HUES48 (cell line): ENCODE measurements at regions not wholly inside any gene's neighbourhood (a gene's known extent, or its start where the extent isn't known, plus 50 kb on each side); places are given as distances from the start of the nearest gene placed in this dataset.

Experiments used
- H3K27ac ChIP-seq: one replicate; pipeline ENCODE4 v1.7.0; 2013; ENCODE audit warnings: low read depth, low read length, inconsistent platforms
- H3K27me3 ChIP-seq: 2 replicates; pipeline ENCODE4 v1.6.1; 2013; ENCODE audit warnings: mild to moderate bottlenecking, low read length; ENCODE audit not compliant: control insufficient read depth, insufficient read depth
- H3K36me3 ChIP-seq: 2 replicates; pipeline ENCODE4 v1.6.1; 2013; ENCODE audit warnings: low read length; ENCODE audit not compliant: control insufficient read depth, insufficient read depth
- H3K4me1 ChIP-seq: 2 replicates; pipeline ENCODE4 v1.6.1; 2013; ENCODE audit warnings: mild to moderate bottlenecking, low read length; ENCODE audit not compliant: control insufficient read depth, insufficient read depth
- H3K4me3 ChIP-seq: 2 replicates; pipeline ENCODE4 v1.5.1; 2013; ENCODE audit warnings: mild to moderate bottlenecking, low read depth, low read length
- H3K9ac ChIP-seq: 2 replicates; pipeline ENCODE4 v1.6.1; 2013; ENCODE audit warnings: mild to moderate bottlenecking, low read depth, low read length, moderate library complexity
- H3K9me3 ChIP-seq: 2 replicates; pipeline ENCODE4 v1.6.1; 2013; ENCODE audit warnings: low read length; ENCODE audit not compliant: control insufficient read depth, insufficient read depth

- no peak overlapping the region for H3K27ac ChIP-seq
- no peak overlapping the region for H3K9ac ChIP-seq
- no peaks in the 10 kb centered on the region for H3K4me1 ChIP-seq
- H3K9me3 ChIP-seq, result peaks cover 9% of the 10 kb centered on the region
- H3K4me3 ChIP-seq, result no peak overlapping the region
- H3K36me3 ChIP-seq, result no peaks in the 10 kb centered on the region
- H3K27me3 ChIP-seq, result no peaks in the 10 kb centered on the region
These were observed 414.2 kb downstream of the ZNF608 start for GRCh38 chr5:124332273-124332672.

GRCh38 chr5:124330595-124331220, 415.7 kb downstream of the ZNF608 start:
- no peak overlapping the region for H3K27ac ChIP-seq
- H3K36me3 ChIP-seq, result no peaks in the 10 kb centered on the region
- no peak overlapping the region for H3K9ac ChIP-seq
- no peaks in the 10 kb centered on the region for H3K27me3 ChIP-seq
- peaks cover 8% of the 10 kb centered on the region for H3K9me3 ChIP-seq
- H3K4me1 ChIP-seq, result no peaks in the 10 kb centered on the region
- no peak overlapping the region for H3K4me3 ChIP-seq

GRCh38 chr5:124328201-124328600, 418.2 kb downstream of the ZNF608 start:
- Histone ChIP-seq H3K9ac (no peak overlapping the region), H3K9me3 (peaks cover 8% of the 10 kb centered on the region), H3K27ac (no peak overlapping the region), H3K36me3 (no peaks in the 10 kb centered on the region), H3K27me3 (no peaks in the 10 kb centered on the region), H3K4me1 (no peaks in the 10 kb centered on the region), H3K4me3 (no peak overlapping the region)

- Histone ChIP-seq H3K9me3 (no peaks in the 10 kb centered on the region), H3K36me3 (no peaks in the 10 kb centered on the region), H3K9ac (no peak overlapping the region), H3K4me1 (no peaks in the 10 kb centered on the region), H3K27ac (no peak overlapping the region), H3K27me3 (no peaks in the 10 kb centered on the region), H3K4me3 (no peak overlapping the region)
These were observed 427.8 kb downstream of the ZNF608 start for GRCh38 chr5:124318661-124319060.

- Histone ChIP-seq H3K27ac (no peak overlapping the region), H3K4me3 (no peak overlapping the region), H3K27me3 (no peaks in the 10 kb centered on the region), H3K36me3 (no peaks in the 10 kb centered on the region), H3K9me3 (no peaks in the 10 kb centered on the region), H3K4me1 (no peaks in the 10 kb centered on the region), H3K9ac (no peak overlapping the region)
These were observed 429.0 kb downstream of the ZNF608 start for GRCh38 chr5:124317451-124317850.

- no peaks in the 10 kb centered on the region for H3K9me3 ChIP-seq
- no peak overlapping the region for H3K4me3 ChIP-seq
- H3K27me3 ChIP-seq, result no peaks in the 10 kb centered on the region
- H3K27ac ChIP-seq, result no peak overlapping the region
- peaks cover 7% of the 10 kb centered on the region for H3K4me1 ChIP-seq
- no peak overlapping the region for H3K9ac ChIP-seq
- no peaks in the 10 kb centered on the region for H3K36me3 ChIP-seq
These were observed 430.6 kb downstream of the ZNF608 start for GRCh38 chr5:124315741-124316415.

GRCh38 chr5:124310453-124310852, 436.0 kb downstream of the ZNF608 start:
- Histone ChIP-seq H3K27ac (peak overlapping the region; percentile 77), H3K4me3 (no peak overlapping the region), H3K4me1 (peaks cover 28% of the 10 kb centered on the region), H3K27me3 (no peaks in the 10 kb centered on the region), H3K9ac (no peak overlapping the region), H3K36me3 (no peaks in the 10 kb centered on the region), H3K9me3 (no peaks in the 10 kb centered on the region)

- peak overlapping the region; percentile 29; the same call in 1 of the 2 replicates for H3K9ac ChIP-seq
- H3K4me3 ChIP-seq, result no peak overlapping the region
- H3K27ac ChIP-seq, result peak overlapping the region; percentile 77
- H3K9me3 ChIP-seq, result peaks cover 4% of the 10 kb centered on the region; the same call in 1 of the 2 replicates
- no peaks in the 10 kb centered on the region for H3K27me3 ChIP-seq
- H3K36me3 ChIP-seq, result no peaks in the 10 kb centered on the region
- H3K4me1 ChIP-seq, result peaks cover 28% of the 10 kb centered on the region
These were observed 437.0 kb downstream of the ZNF608 start for GRCh38 chr5:124309241-124309980.

GRCh38 chr5:124303366-124303765, 443.1 kb downstream of the ZNF608 start:
- H3K27ac ChIP-seq, result no peak overlapping the region

GRCh38 chr5:124302533-124302932, 443.9 kb downstream of the ZNF608 start:
- Histone ChIP-seq H3K36me3 (no peaks in the 10 kb centered on the region), H3K9ac (no peak overlapping the region), H3K27me3 (no peaks in the 10 kb centered on the region), H3K4me3 (no peak overlapping the region), H3K27ac (peak overlapping the region; percentile 38), H3K9me3 (peaks cover 8% of the 10 kb centered on the region; the same call in 1 of the 2 replicates), H3K4me1 (no peaks in the 10 kb centered on the region)

More at GRCh38 chr5:124303366-124303765, 443.1 kb downstream of the ZNF608 start:
- H3K9ac ChIP-seq, result no peak overlapping the region
- H3K36me3 ChIP-seq, result no peaks in the 10 kb centered on the region
- 0 out of 2 replicates have a peak, but pooled peaks cover under 1% of the 10 kb centered on the region for H3K4me1 ChIP-seq
- peaks cover 8% of the 10 kb centered on the region; the same call in 1 of the 2 replicates for H3K9me3 ChIP-seq
- H3K4me3 ChIP-seq, result no peak overlapping the region
- H3K27me3 ChIP-seq, result no peaks in the 10 kb centered on the region

- Histone ChIP-seq H3K36me3 (no peaks in the 10 kb centered on the region), H3K27me3 (no peaks in the 10 kb centered on the region), H3K4me3 (no peak overlapping the region), H3K4me1 (no peaks in the 10 kb centered on the region), H3K9me3 (peaks cover 8% of the 10 kb centered on the region; the same call in 1 of the 2 replicates), H3K9ac (no peak overlapping the region), H3K27ac (peak overlapping the region; percentile 38)
These were observed 444.6 kb downstream of the ZNF608 start for GRCh38 chr5:124301850-124302249.
